A549 (cell line): ENCODE measurements at regions not wholly inside any gene's neighbourhood (a gene's known extent, or its start where the extent isn't known, plus 50 kb on each side); places are given as distances from the start of the nearest gene placed in this dataset.

Source experiments
- ATAC-seq, 2 experiments: fragments of 200-7000 bp in 1 of 2; fragments of >200 bp in 1 of 2; cut with Nextera tagmentation in 1 of 2; cut with Tn5 transposase in 1 of 2; 3 replicates each; pipeline versions ENCODE4 v1.8.0 to v1.9.1; 2018 to 2020; ENCODE audit warnings: mild to moderate bottlenecking in 1 of 2, moderate library complexity in 1 of 2
- CTCF ChIA-PET: fragments of 300-600 bp; sonication (Branson Sonifier 250); formaldehyde crosslinking; extraction: SDS; loops from one replicate; lab custom pipeline; 2021; ENCODE audit warnings: antibody characterized with exemption, inconsistent platforms; lab: Yijun Ruan, JAX
- POLR2A ChIA-PET: fragments of 350-600 bp; formaldehyde crosslinking; extraction: SDS; loops from one replicate; lab custom pipeline; 2021; ENCODE audit warnings: antibody characterized with exemption, inconsistent platforms; lab: Yijun Ruan, JAX
- DNase-seq, 2 experiments: peaks; one replicate each; pipeline versions ENCODE4 v3.0.0 to v3.0.0-alpha.2; 2011 to 2016; ENCODE audit warnings: low read depth in 1 of 2, low spot score in 1 of 2
- FAIRE-seq: peaks from 2 replicates; lab custom pipeline; 2011; peaks lifted over from hg19 to GRCh38; lab: Jason Lieb, UNC
- H3K27ac ChIP-seq, 2 experiments: fragments of >200 bp; sonication (Bioruptor Twin); formaldehyde crosslinking; 3 replicates each; pipeline ENCODE4 v1.5.1; 2016 to 2017
- H3K4me1 ChIP-seq: fragments of >200 bp; sonication (Bioruptor Twin); formaldehyde crosslinking; 3 replicates; pipeline ENCODE4 v1.6.1; 2016
- H3K4me2 ChIP-seq: fragments of >200 bp; sonication (Bioruptor Twin); formaldehyde crosslinking; 3 replicates; pipeline ENCODE4 v1.6.1; 2016
- H3K4me3 ChIP-seq: fragments of >200 bp; sonication (Bioruptor Twin); formaldehyde crosslinking; 3 replicates; pipeline ENCODE4 v1.5.1; 2016
- H3K9me3 ChIP-seq: fragments of >200 bp; sonication (Bioruptor Twin); formaldehyde crosslinking; 3 replicates; pipeline ENCODE4 v1.6.1; 2016
- CBX8 ChIP-seq: fragments of 200-600 bp; sonication (generic); IDR thresholded peaks from 2 replicates; pipeline ENCODE4 v1.6.1; 2016
- CEBPB ChIP-seq, 2 experiments: fragments of >200 bp in 1 of 2; sonication (Bioruptor Twin) in 1 of 2; formaldehyde crosslinking in 1 of 2; IDR thresholded peaks; 2 replicates each; pipeline ENCODE4 v1.6.1; 2012 to 2016
- CHD2 ChIP-seq: fragments of 150-350 bp; IDR thresholded peaks from 2 replicates; pipeline ENCODE4 v1.6.1; 2014; ENCODE audit warnings: low read length; ENCODE audit not compliant: partially characterized antibody
- CHD4 ChIP-seq: fragments of 200-600 bp; sonication (generic); IDR thresholded peaks from 2 replicates; pipeline ENCODE4 v1.6.1; 2016; ENCODE audit warnings: antibody characterized with exemption, mild to moderate bottlenecking, borderline replicate concordance
- CTCF ChIP-seq: fragments of >200 bp; sonication (Bioruptor Twin); formaldehyde crosslinking; IDR thresholded peaks from 3 replicates; pipeline ENCODE4 v1.5.1; 2016
- FOSL2 ChIP-seq, 2 experiments: fragments of 450-650 bp in 1 of 2; fragments of >200 bp in 1 of 2; sonication (Bioruptor Twin) in 1 of 2; formaldehyde crosslinking; IDR thresholded peaks; 2 replicates each; pipeline versions ENCODE4 v1.5.0 to v1.6.1; 2016 to 2020; ENCODE audit warnings: mild to moderate bottlenecking in 1 of 2, moderate library complexity in 1 of 2
- FOXS1 ChIP-seq: fragments of 250-450 bp; sonication (Bioruptor Pico); IDR thresholded peaks from 2 replicates; pipeline ENCODE4 v1.5.0; 2020; ENCODE audit warnings: mild to moderate bottlenecking, moderate library complexity
- HDAC2 ChIP-seq: fragments of 200-600 bp; sonication (generic); IDR thresholded peaks from 2 replicates; pipeline ENCODE4 v1.6.1; 2016
- HOXB13 ChIP-seq: fragments of 250-450 bp; sonication (Bioruptor Pico); IDR thresholded peaks from 2 replicates; pipeline ENCODE4 v1.5.0; 2020; ENCODE audit warnings: low read depth, mild to moderate bottlenecking, moderate library complexity
- HOXB5 ChIP-seq: fragments of 250-450 bp; sonication (Bioruptor Pico); IDR thresholded peaks from 2 replicates; pipeline ENCODE4 v1.5.0; 2020; ENCODE audit warnings: mild to moderate bottlenecking, moderate library complexity
- JUNB ChIP-seq: fragments of >200 bp; sonication (Bioruptor Twin); formaldehyde crosslinking; IDR thresholded peaks from 2 replicates; pipeline ENCODE4 v1.6.1; 2016
- KDM1A ChIP-seq: fragments of 200-600 bp; sonication (generic); IDR thresholded peaks from 2 replicates; pipeline ENCODE4 v1.6.1; 2016; ENCODE audit warnings: low read depth, mild to moderate bottlenecking
- MAFK ChIP-seq: fragments of 450-650 bp; IDR thresholded peaks from 2 replicates; pipeline ENCODE4 v1.6.1; 2014; ENCODE audit not compliant: partially characterized antibody
- MYC ChIP-seq: IDR thresholded peaks from 2 replicates; pipeline ENCODE4 v1.6.1; 2012; ENCODE audit warnings: mild to moderate bottlenecking, inconsistent platforms, low read length, improper control_type of control experiment, borderline replicate concordance
- NFE2L2 ChIP-seq: fragments of 150-350 bp; conservative IDR thresholded peaks from 2 replicates; pipeline ENCODE4 v1.6.1; 2014; ENCODE audit warnings: low read length
- NR3C1 ChIP-seq: fragments of >200 bp; sonication (Bioruptor Twin); formaldehyde crosslinking; IDR thresholded peaks from 3 replicates; pipeline ENCODE4 v1.6.1; 2017
- PBX3 ChIP-seq: IDR thresholded peaks from 2 replicates; pipeline ENCODE4 v1.6.1; 2012
- PHF8 ChIP-seq: fragments of 200-600 bp; sonication (generic); IDR thresholded peaks from 2 replicates; pipeline ENCODE4 v1.6.1; 2016; ENCODE audit warnings: low read depth, mild to moderate bottlenecking, antibody characterized with exemption, moderate library complexity, borderline replicate concordance
- POLR2A ChIP-seq: IDR thresholded peaks from 2 replicates; pipeline ENCODE4 v1.6.1; 2012; ENCODE audit warnings: mild to moderate bottlenecking, low read length
- RARB ChIP-seq: fragments of 250-450 bp; sonication (Bioruptor Pico); IDR thresholded peaks from 2 replicates; pipeline ENCODE4 v1.8.0; 2021; ENCODE audit warnings: mild to moderate bottlenecking, moderate library complexity
- SMC3 ChIP-seq: fragments of >200 bp; sonication (Bioruptor Twin); formaldehyde crosslinking; IDR thresholded peaks from 3 replicates; pipeline ENCODE4 v1.6.1; 2018; ENCODE audit warnings: inconsistent platforms
- USF2 ChIP-seq: fragments of 450-650 bp; IDR thresholded peaks from 2 replicates; pipeline ENCODE4 v1.6.1; 2014; ENCODE audit warnings: antibody characterized with exemption
- ZSCAN20 ChIP-seq: fragments of 250-450 bp; sonication (Bioruptor Pico); IDR thresholded peaks from 2 replicates; pipeline ENCODE4 v1.8.0; 2022; ENCODE audit warnings: mild to moderate bottlenecking, moderate library complexity
- WGBS: methylation state at CpG from one replicate; pipeline ENCODE4 v1.1.6; 2017; ENCODE audit errors: missing lambda C conversion rate; 5-methylcytosine and 5-hydroxymethylcytosine counted together
- TF ChIP-seq, protein P1 (sequence below): fragments of 250-450 bp; sonication (Bioruptor Pico); IDR thresholded peaks from 2 replicates; pipeline ENCODE4 v1.5.0; 2021; ENCODE audit warnings: mild to moderate bottlenecking, moderate library complexity, borderline replicate concordance
- TF ChIP-seq, protein P2 (sequence below): fragments of 200-600 bp; sonication (generic); IDR thresholded peaks from 2 replicates; pipeline ENCODE4 v1.6.1; 2016; ENCODE audit warnings: antibody characterized with exemption, mild to moderate bottlenecking, moderate library complexity

GRCh38 chr11:109606256-109606655 lies 184.3 kb downstream of the C11orf87 start:
- WGBS, result 0% methylated on average over 1 of the region's 1 CpG

GRCh38 chr11:109609454-109610185 lies 187.6 kb downstream of the C11orf87 start:
- CTCF ChIA-PET, result no interaction called here
- WGBS, result 0% methylated on average over 1 of the region's 1 CpG

More at GRCh38 chr11:109606256-109606655, 184.3 kb downstream of the C11orf87 start:
- POLR2A ChIA-PET, result no interaction called here
- CTCF ChIA-PET, result no interaction called here
- no peaks in the 10 kb centered on the region for H3K9me3 ChIP-seq
- H3K4me3 ChIP-seq, result no peak overlapping the region
- H3K4me2 ChIP-seq, result no peak overlapping the region
- no peak overlapping the region for H3K27ac ChIP-seq
- no peaks in the 10 kb centered on the region for H3K4me1 ChIP-seq
- TF ChIP-seq NR3C1, result no peak
- no peak for TF ChIP-seq JUNB
- TF ChIP-seq MYC, result no peak
- TF ChIP-seq CBX8, result no peak
- TF ChIP-seq, protein P1, sequence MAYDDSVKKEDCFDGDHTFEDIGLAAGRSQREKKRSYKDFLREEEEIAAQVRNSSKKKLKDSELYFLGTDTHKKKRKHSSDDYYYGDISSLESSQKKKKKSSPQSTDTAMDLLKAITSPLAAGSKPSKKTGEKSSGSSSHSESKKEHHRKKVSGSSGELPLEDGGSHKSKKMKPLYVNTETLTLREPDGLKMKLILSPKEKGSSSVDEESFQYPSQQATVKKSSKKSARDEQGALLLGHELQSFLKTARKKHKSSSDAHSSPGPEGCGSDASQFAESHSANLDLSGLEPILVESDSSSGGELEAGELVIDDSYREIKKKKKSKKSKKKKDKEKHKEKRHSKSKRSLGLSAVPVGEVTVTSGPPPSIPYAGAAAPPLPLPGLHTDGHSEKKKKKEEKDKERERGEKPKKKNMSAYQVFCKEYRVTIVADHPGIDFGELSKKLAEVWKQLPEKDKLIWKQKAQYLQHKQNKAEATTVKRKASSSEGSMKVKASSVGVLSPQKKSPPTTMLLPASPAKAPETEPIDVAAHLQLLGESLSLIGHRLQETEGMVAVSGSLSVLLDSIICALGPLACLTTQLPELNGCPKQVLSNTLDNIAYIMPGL (CRISPR knock-in tag), result no peak
- no peak for TF ChIP-seq MAFK
- no peak for TF ChIP-seq KDM1A
- no peak for TF ChIP-seq CHD2
- no peak for TF ChIP-seq PBX3
- TF ChIP-seq HDAC2, result no peak
- no peak for TF ChIP-seq POLR2A
- no peak for TF ChIP-seq FOSL2 (IDR thresholded peaks at IDR 0.05)
- no peak for TF ChIP-seq FOSL2 (CRISPR knock-in tag; IDR thresholded peaks at IDR 0.05)
- no peak for TF ChIP-seq USF2
- TF ChIP-seq SMC3, result no peak
- no peak for TF ChIP-seq ZSCAN20 (CRISPR knock-in tag)
- TF ChIP-seq CHD4, result no peak
- TF ChIP-seq RARB (CRISPR knock-in tag), result no peak
- TF ChIP-seq, all 56 proteins: peak for 0
- DNase-seq (no peak), ATAC-seq (no peak), FAIRE-seq (no peak)

More at GRCh38 chr11:109609454-109610185, 187.6 kb downstream of the C11orf87 start:
- ATAC-seq (no peak), FAIRE-seq (no peak), DNase-seq (no peak)
- H3K9me3 ChIP-seq, result no peaks in the 10 kb centered on the region
- POLR2A ChIA-PET, result no interaction called here
- H3K27ac ChIP-seq, result no peak overlapping the region
- H3K4me1 ChIP-seq, result no peaks in the 10 kb centered on the region
- H3K4me3 ChIP-seq, result no peak overlapping the region
- H3K4me2 ChIP-seq, result no peak overlapping the region
- TF ChIP-seq FOXS1 (CRISPR knock-in tag) (no peak), CEBPB (IDR thresholded peaks at IDR 0.05) (no peak), HOXB5 (CRISPR knock-in tag) (no peak), PHF8 (no peak), CTCF (no peak), HOXB13 (CRISPR knock-in tag) (no peak), USF2 (no peak), HDAC2 (no peak), CHD4 (no peak), MYC (no peak), NFE2L2 (no peak)
- TF ChIP-seq, protein P2, sequence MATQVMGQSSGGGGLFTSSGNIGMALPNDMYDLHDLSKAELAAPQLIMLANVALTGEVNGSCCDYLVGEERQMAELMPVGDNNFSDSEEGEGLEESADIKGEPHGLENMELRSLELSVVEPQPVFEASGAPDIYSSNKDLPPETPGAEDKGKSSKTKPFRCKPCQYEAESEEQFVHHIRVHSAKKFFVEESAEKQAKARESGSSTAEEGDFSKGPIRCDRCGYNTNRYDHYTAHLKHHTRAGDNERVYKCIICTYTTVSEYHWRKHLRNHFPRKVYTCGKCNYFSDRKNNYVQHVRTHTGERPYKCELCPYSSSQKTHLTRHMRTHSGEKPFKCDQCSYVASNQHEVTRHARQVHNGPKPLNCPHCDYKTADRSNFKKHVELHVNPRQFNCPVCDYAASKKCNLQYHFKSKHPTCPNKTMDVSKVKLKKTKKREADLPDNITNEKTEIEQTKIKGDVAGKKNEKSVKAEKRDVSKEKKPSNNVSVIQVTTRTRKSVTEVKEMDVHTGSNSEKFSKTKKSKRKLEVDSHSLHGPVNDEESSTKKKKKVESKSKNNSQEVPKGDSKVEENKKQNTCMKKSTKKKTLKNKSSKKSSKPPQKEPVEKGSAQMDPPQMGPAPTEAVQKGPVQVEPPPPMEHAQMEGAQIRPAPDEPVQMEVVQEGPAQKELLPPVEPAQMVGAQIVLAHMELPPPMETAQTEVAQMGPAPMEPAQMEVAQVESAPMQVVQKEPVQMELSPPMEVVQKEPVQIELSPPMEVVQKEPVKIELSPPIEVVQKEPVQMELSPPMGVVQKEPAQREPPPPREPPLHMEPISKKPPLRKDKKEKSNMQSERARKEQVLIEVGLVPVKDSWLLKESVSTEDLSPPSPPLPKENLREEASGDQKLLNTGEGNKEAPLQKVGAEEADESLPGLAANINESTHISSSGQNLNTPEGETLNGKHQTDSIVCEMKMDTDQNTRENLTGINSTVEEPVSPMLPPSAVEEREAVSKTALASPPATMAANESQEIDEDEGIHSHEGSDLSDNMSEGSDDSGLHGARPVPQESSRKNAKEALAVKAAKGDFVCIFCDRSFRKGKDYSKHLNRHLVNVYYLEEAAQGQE, result no peak
